ENCODE measurements at regions not wholly inside any gene's neighbourhood (a gene's known extent, or its start where the extent isn't known, plus 50 kb on each side); places are given as distances from the start of the nearest gene placed in this dataset.
A peak's percentile ranks its signal among the peaks of the same experiment; 100 is the strongest.

GRCh38 chr6:27132532-27133280 is 114.8 kb upstream of the PRSS16 start:
- peak; percentile 89 for DNase-seq
- H3K4me3 ChIP-seq (ENCODE audit: low read depth, low read length) = peak overlapping the region; percentile 90
- no peaks in the 10 kb centered on the region for H3K27me3 ChIP-seq
- H3K9me3 ChIP-seq = no peaks in the 10 kb centered on the region
- TF ChIP-seq, protein P1, sequence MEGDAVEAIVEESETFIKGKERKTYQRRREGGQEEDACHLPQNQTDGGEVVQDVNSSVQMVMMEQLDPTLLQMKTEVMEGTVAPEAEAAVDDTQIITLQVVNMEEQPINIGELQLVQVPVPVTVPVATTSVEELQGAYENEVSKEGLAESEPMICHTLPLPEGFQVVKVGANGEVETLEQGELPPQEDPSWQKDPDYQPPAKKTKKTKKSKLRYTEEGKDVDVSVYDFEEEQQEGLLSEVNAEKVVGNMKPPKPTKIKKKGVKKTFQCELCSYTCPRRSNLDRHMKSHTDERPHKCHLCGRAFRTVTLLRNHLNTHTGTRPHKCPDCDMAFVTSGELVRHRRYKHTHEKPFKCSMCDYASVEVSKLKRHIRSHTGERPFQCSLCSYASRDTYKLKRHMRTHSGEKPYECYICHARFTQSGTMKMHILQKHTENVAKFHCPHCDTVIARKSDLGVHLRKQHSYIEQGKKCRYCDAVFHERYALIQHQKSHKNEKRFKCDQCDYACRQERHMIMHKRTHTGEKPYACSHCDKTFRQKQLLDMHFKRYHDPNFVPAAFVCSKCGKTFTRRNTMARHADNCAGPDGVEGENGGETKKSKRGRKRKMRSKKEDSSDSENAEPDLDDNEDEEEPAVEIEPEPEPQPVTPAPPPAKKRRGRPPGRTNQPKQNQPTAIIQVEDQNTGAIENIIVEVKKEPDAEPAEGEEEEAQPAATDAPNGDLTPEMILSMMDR (IDR thresholded peaks at IDR 0.05; ENCODE audit: low read depth, low read length) = no peak
- no peaks in the 10 kb centered on the region for H3K4me1 ChIP-seq
- H3K36me3 ChIP-seq = no peaks in the 10 kb centered on the region; the same call in 1 of the 2 replicates

- H3K4me1 ChIP-seq = peaks cover 5% of the 10 kb centered on the region
- DNase-seq = peak; percentile 83
- peak overlapping the region; percentile 90 for H3K4me3 ChIP-seq (ENCODE audit: low read depth, low read length)
- H3K36me3 ChIP-seq = no peaks in the 10 kb centered on the region; the same call in 1 of the 2 replicates
- no peaks in the 10 kb centered on the region for H3K27me3 ChIP-seq
- H3K9me3 ChIP-seq = no peaks in the 10 kb centered on the region
- TF ChIP-seq, protein P1 (IDR thresholded peaks at IDR 0.05; ENCODE audit: low read depth, low read length) = no peak
Measured at GRCh38 chr6:27133281-27134227, 113.9 kb upstream of the PRSS16 start.

GRCh38 chr6:27135087-27135657 is 112.3 kb upstream of the PRSS16 start:
- no peak overlapping the region for H3K4me3 ChIP-seq (ENCODE audit: low read depth, low read length)

GRCh38 chr6:27136077-27136644 is 111.3 kb upstream of the PRSS16 start:
- TF ChIP-seq, protein P1 (IDR thresholded peaks at IDR 0.05; ENCODE audit: low read depth, low read length) = no peak
- Histone ChIP-seq H3K36me3 (no peaks in the 10 kb centered on the region; the same call in 1 of the 2 replicates), H3K27me3 (no peaks in the 10 kb centered on the region), H3K4me1 (peaks cover 8% of the 10 kb centered on the region), H3K4me3 (ENCODE audit: low read depth, low read length) (no peak overlapping the region), H3K9me3 (no peaks in the 10 kb centered on the region)
- DNase-seq = no peak

More at GRCh38 chr6:27135087-27135657, 112.3 kb upstream of the PRSS16 start:
- peaks cover 8% of the 10 kb centered on the region for H3K4me1 ChIP-seq
- H3K9me3 ChIP-seq = no peaks in the 10 kb centered on the region
- TF ChIP-seq, protein P1 (IDR thresholded peaks at IDR 0.05; ENCODE audit: low read depth, low read length) = no peak
- H3K36me3 ChIP-seq = no peaks in the 10 kb centered on the region; the same call in 1 of the 2 replicates
- DNase-seq = no peak
- no peaks in the 10 kb centered on the region for H3K27me3 ChIP-seq

DNA sequence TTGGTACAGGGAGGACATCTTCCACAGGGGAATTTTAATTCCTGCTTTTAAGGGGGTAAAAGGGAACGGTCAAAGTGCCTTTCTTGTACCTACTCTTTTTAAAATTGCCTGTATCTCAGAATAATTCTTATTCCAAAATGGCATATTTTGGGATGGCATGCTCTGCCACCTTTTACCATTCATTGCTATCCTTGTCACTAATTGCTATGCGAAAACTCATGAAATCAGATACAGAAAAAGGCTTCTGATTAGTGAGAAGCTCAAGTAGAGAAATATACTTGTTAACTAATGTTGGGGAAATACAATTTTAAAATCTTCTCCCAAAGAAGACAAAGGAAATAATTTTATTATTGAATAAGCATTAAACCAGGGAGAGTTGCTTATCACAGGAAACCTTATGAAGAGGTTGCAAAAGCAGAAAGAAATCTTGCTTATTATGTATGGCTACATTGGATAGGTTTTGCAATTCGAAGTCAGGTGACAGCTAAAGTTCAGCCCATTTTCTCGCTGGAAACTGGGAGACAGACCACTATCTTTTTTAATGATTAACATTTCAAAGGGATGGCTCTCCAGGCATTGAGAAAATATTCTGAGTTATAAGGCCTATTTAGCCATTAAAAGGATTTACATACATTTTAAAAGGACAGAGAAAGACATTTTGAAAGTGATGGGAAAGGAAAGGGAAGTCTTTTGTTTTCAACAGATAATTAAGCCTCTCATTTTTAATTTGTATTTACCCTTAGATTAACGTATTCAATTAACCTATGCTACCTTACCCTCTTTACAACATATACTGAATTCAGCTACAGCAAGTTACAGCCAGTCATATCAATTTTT is 110.3 kb upstream of the PRSS16 start:
- TF ChIP-seq, protein P1 (IDR thresholded peaks at IDR 0.05; ENCODE audit: low read depth, low read length) = no peak
- H3K4me3 ChIP-seq (ENCODE audit: low read depth, low read length) = no peak overlapping the region
- peaks cover 8% of the 10 kb centered on the region for H3K4me1 ChIP-seq
- no peaks in the 10 kb centered on the region for H3K27me3 ChIP-seq
- no peaks in the 10 kb centered on the region for H3K9me3 ChIP-seq
- no peak for DNase-seq
- no peaks in the 10 kb centered on the region; the same call in 1 of the 2 replicates for H3K36me3 ChIP-seq

Measured in BE2C (cell line).